Muscle of leg (tissue), 3 donors: ENCODE measurements at regions not wholly inside any gene's neighbourhood (a gene's known extent, or its start where the extent isn't known, plus 50 kb on each side); places are given as distances from the start of the nearest gene placed in this dataset.

Source experiments
- DNase-seq: peaks from one replicate; pipeline ENCODE4 v3.0.0; 2013
- H3K27ac ChIP-seq: one replicate; pipeline ENCODE4 v1.5.1; 2013; ENCODE audit warnings: mild to moderate bottlenecking, low read length, control low read depth
- H3K27me3 ChIP-seq: one replicate; pipeline ENCODE4 v1.6.1; 2013; ENCODE audit warnings: low read length; ENCODE audit not compliant: control insufficient read depth, insufficient read depth
- H3K36me3 ChIP-seq: one replicate; pipeline ENCODE4 v1.6.1; 2013; ENCODE audit warnings: low read length; ENCODE audit not compliant: control insufficient read depth, insufficient read depth
- H3K4me1 ChIP-seq: one replicate; pipeline ENCODE4 v1.6.1; 2013; ENCODE audit warnings: low read length; ENCODE audit not compliant: control insufficient read depth, insufficient read depth
- H3K4me3 ChIP-seq: one replicate; pipeline ENCODE4 v1.5.1; 2013; ENCODE audit warnings: low read length, control low read depth
- H3K9me3 ChIP-seq: replicated peaks from 2 replicates; pipeline ENCODE4 v1.6.1; 2013; ENCODE audit warnings: low read depth, low read length; ENCODE audit not compliant: control insufficient read depth
- WGBS: methylation state at CpG from one replicate; pipeline ENCODE4 v1.1.5; 2013; ENCODE audit warnings: missing lambda C conversion rate; ENCODE audit not compliant: insufficient coverage; 5-methylcytosine and 5-hydroxymethylcytosine counted together

DNA sequence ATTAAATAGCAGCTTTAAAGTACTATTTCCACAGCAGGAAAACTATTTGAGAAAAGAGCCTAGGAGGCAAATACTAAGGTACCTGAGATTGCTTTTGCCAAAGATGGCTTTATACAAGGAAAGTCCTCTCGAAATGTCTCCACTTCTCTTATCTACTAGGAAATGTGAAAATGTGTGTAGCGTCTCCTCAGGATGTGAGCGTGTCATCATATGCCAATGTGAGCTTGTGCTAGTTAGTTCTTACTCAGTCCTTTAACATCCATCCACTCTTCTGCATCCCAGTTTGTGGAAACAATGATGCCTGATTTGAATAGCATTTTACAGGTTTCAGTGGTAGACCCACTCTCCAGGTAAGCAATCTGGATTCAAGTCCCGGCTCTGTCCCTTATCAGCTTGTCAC is 421.0 kb downstream of the DYNC2H1 start:
- Histone ChIP-seq H3K4me1 (peaks cover 2% of the 10 kb centered on the region), H3K4me3 (no peak overlapping the region), H3K9me3 (no peaks in the 10 kb centered on the region), H3K27ac (no peak overlapping the region), H3K27me3 (no peaks in the 10 kb centered on the region), H3K36me3 (no peaks in the 10 kb centered on the region)
- no CpG with 5 or more reads among the region's 4 CpGs for WGBS
- no peak for DNase-seq

DNA sequence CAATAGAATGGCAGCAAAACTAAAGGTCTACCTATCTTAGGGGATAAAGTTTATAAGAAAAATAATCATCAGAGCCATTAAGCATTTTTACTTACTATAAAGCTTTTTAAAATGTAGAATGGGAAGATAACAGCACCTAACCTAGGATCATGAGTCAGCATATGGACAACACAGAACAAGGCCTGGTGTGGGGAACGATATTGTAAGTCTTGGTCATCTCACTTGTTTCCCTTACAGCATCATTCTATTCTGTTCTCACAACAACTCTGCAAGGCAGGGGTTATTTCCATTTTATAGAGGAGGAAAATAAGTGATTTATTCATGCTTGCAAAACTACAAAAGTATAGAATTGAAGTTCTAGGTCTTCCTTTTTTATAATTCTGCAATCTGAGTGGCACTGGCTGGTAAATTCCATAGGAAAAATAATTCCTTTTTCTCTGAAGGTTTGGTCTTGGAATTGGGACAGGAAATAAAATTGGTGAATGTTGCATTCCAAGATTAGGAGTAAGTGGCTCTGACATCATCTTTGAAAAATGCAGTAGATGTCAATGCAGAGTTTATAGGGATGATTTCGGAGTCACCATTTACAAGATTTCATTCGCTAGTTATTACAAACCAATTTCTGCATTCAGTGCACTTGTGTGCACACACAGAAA is 423.0 kb downstream of the DYNC2H1 start:
- 43% methylated on average over 1 of the region's 3 CpGs for WGBS
- Histone ChIP-seq H3K4me1 (peaks cover 13% of the 10 kb centered on the region), H3K36me3 (no peaks in the 10 kb centered on the region), H3K9me3 (no peaks in the 10 kb centered on the region), H3K4me3 (no peak overlapping the region), H3K27me3 (no peaks in the 10 kb centered on the region), H3K27ac (no peak overlapping the region)
- peak; percentile 14 for DNase-seq

DNA sequence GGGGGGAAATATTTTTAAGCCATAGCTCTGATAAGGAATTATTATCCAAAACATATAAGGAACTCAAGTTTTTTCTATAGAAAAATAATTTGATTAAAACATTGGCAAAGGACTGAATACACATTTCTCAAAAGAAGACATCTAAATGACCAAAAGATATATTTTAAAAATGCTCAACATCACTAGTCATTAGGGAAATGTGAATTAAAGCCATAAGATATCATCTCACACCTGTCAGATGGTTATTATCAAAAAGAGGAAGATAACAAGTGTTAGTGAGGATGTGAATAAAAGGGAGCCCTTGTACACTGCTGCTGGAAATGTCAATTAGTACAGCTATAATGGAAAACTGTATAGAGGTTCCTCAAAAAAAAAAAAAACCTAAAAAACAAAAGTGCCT is 425.0 kb downstream of the DYNC2H1 start:
- no peak for DNase-seq
- Histone ChIP-seq H3K36me3 (no peaks in the 10 kb centered on the region), H3K9me3 (no peaks in the 10 kb centered on the region), H3K4me1 (peaks cover 12% of the 10 kb centered on the region), H3K27me3 (no peaks in the 10 kb centered on the region), H3K27ac (no peak overlapping the region), H3K4me3 (no peak overlapping the region)

DNA sequence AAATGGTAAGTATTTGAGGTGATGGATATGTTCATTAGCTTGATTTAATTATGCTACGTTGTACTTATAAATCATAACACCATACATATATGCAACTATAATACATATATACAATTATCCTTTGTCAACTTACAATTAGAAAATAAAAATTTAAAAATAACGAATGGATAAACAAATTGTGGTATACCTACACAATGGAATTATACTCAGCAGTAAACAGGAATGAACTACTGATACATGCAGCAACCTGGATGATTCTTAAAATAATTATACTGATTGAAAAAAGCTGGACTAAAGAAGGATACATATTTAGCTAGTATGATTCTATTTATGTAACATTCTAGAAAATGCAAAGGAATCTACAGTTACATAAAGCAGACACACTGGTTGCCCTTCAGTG is 425.7 kb downstream of the DYNC2H1 start:
- no peaks in the 10 kb centered on the region for H3K27me3 ChIP-seq
- H3K4me3 ChIP-seq, result no peak overlapping the region
- no CpG with 5 or more reads among the region's 2 CpGs for WGBS
- no peaks in the 10 kb centered on the region for H3K36me3 ChIP-seq
- H3K4me1 ChIP-seq, result peaks cover 10% of the 10 kb centered on the region
- no peak overlapping the region for H3K27ac ChIP-seq
- H3K9me3 ChIP-seq, result no peaks in the 10 kb centered on the region
- DNase-seq, result no peak

DNA sequence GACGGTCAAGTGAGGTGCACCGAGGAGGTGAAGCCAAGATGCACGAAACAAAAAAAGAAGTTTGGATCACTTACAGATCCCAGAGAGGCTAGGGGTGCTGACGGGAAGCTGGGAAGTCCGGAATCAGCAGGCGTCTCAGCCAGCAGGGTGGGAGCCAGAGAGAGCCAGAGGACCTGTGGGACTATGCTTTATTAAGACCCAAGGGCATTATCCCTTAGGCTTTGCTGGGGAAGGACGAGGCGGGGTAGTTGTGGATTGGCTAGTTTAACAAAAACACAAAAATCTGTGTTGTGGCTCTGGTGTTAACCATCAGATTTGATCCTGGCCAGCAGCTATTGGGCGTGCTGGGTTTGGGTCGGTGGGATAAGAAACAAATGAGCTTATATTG is 427.1 kb downstream of the DYNC2H1 start:
- H3K9me3 ChIP-seq, result peaks cover 8% of the 10 kb centered on the region
- no peaks in the 10 kb centered on the region for H3K36me3 ChIP-seq
- WGBS, result 21% methylated on average over 9 of the region's 10 CpGs
- peak; percentile 16 for DNase-seq
- no peak overlapping the region for H3K4me3 ChIP-seq
- peaks cover 10% of the 10 kb centered on the region for H3K4me1 ChIP-seq
- H3K27ac ChIP-seq, result no peak overlapping the region
- no peaks in the 10 kb centered on the region for H3K27me3 ChIP-seq

DNA sequence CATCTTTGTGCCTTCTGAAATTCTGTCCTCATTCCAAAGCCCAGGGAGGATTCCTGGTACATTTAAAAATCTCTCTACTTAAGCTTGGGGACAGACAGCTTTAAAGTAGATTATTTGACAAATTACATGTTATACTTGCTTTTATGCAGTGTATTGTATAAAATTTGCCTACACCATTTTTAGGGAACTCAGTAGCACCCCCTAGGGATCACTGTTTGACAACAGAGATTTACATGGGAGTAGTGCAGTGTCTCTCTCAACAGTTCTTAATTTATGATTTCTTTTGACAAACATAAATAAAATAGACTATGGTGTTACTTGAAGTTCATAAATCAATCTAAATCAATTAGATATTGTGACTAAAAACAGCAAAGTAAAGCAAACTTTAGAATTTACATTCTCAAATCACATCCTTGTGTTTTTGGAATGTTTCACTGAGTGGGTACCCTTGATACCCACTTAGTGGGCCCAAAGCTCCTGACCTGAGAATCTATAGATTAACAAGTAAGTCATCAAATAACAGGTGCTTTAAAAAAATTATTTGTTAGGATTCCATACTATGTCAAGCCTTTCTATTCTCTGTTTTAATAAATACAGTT is 428.8 kb downstream of the DYNC2H1 start:
- DNase-seq, result no peak
- no peaks in the 10 kb centered on the region for H3K36me3 ChIP-seq
- H3K27ac ChIP-seq, result no peak overlapping the region
- H3K4me1 ChIP-seq, result peaks cover 10% of the 10 kb centered on the region
- peaks cover 18% of the 10 kb centered on the region for H3K9me3 ChIP-seq
- H3K4me3 ChIP-seq, result no peak overlapping the region
- H3K27me3 ChIP-seq, result no peaks in the 10 kb centered on the region

DNA sequence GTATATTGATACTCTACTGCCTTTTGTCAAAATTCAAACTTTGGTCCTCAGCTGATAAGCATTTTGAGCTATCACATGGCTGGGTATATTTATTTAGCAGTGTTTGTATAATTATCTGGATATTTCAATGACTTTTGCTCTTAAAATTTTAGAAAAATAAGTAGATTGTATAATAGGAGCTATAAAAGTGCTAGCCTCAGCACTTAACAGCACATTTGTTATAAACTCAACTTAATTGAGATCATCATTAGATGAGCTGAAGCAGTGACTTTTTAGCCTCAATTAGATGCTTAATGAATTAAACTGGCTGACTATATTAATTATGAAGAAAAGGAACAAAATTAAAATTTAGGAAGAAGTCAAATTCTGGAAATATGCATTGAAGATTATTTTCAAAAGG is 429.9 kb downstream of the DYNC2H1 start:
- no peak overlapping the region for H3K27ac ChIP-seq
- no peak for DNase-seq
- no peaks in the 10 kb centered on the region for H3K27me3 ChIP-seq
- no peaks in the 10 kb centered on the region for H3K36me3 ChIP-seq
- no peak overlapping the region for H3K4me3 ChIP-seq
- H3K9me3 ChIP-seq, result peaks cover 18% of the 10 kb centered on the region
- peaks cover 10% of the 10 kb centered on the region for H3K4me1 ChIP-seq

DNA sequence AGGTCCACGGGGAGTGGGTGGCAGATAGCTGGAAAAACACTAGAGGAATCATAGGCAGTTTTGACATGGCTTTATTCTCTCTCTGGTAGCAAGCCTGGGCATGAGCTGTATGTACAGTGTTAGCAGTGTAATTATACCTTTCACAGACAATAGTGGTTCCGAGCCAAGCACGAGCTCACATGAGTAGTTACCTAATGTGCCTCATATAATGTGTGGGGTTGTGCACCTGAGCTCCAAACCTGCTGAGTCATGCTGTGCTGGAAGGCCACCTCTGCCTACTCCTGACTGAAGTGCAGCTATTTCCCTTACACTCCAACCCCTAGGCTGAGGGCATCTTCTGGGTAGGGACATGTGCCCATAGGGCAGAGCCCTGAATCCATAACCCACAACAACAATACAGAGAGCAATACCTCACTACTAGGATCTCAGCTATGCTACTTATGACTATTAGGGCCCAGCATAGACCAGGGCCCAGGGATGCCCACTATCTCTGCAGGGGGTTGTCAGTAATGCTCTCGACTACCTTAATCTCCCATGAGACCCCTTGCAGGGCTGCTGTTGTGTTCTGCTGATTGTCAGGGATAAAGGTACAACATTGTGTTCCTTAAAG is 432.1 kb downstream of the DYNC2H1 start:
- H3K27me3 ChIP-seq, result no peaks in the 10 kb centered on the region
- DNase-seq, result no peak
- no peak overlapping the region for H3K27ac ChIP-seq
- no CpG with 5 or more reads among the region's 4 CpGs for WGBS
- H3K9me3 ChIP-seq, result peaks cover 18% of the 10 kb centered on the region
- peaks cover 8% of the 10 kb centered on the region for H3K4me1 ChIP-seq
- no peaks in the 10 kb centered on the region for H3K36me3 ChIP-seq
- H3K4me3 ChIP-seq, result no peak overlapping the region

DNA sequence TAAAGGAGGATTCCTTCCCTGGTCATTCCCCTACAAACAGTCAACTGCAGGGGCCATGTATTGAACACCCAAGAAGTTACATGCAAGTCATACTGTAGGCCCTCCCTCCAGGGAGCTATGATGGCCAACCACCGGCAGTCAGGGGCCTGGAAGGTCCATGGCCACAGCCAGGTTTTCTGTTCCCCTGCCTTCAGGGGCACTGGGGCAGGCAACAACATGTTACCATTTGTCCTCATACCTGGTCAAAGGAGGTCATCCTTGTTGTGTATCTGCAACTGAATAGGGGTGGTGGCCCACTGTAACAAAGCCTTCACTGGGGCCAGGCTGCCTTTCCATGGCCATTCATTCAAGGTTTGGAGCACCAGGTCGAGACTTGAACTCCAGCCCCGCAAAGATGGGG is 433.6 kb downstream of the DYNC2H1 start:
- no peak overlapping the region for H3K4me3 ChIP-seq
- no peak overlapping the region for H3K27ac ChIP-seq
- H3K36me3 ChIP-seq, result no peaks in the 10 kb centered on the region
- WGBS, result 50% methylated on average over 1 of the region's 3 CpGs
- no peaks in the 10 kb centered on the region for H3K27me3 ChIP-seq
- peaks cover 18% of the 10 kb centered on the region for H3K9me3 ChIP-seq
- no peaks in the 10 kb centered on the region for H3K4me1 ChIP-seq
- no peak for DNase-seq

DNA sequence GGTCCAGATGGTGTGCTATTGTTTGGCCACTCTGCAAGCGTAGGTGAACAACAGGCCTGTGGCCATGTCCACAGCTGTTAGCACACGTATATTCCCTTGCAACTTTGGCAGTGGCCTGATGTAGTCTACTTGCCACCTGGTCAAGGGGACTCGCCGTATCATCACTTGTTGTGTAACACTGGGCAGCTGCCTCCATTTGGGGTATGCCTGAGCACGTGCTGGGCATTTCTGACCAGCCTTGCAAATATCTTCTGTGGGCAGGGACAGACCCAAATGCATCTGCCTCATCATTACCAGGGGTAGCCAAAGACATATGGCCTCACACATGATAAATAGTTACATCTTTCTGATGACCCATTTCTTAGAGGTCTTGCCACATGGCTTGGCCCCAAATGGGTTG is 434.2 kb downstream of the DYNC2H1 start:
- H3K4me3 ChIP-seq, result no peak overlapping the region
- WGBS, result 87% methylated on average over 5 of the region's 5 CpGs
- no peaks in the 10 kb centered on the region for H3K4me1 ChIP-seq
- no peaks in the 10 kb centered on the region for H3K27me3 ChIP-seq
- DNase-seq, result no peak
- H3K9me3 ChIP-seq, result peaks cover 18% of the 10 kb centered on the region
- no peaks in the 10 kb centered on the region for H3K36me3 ChIP-seq
- no peak overlapping the region for H3K27ac ChIP-seq
